ENCODE measurements at regions not wholly inside any gene's neighbourhood (a gene's known extent, or its start where the extent isn't known, plus 50 kb on each side); places are given as distances from the start of the nearest gene placed in this dataset.

- TF ChIP-seq CTCF (IDR thresholded peaks at IDR 0.05) (no peak), EZH2 (IDR thresholded peaks at IDR 0.05) (no peak), EZH2phosphoT487 (IDR thresholded peaks at IDR 0.05) (no peak)
These were observed 355.7 kb upstream of the MAGEB16 start for GRCh38 chrX:35442421-35442820.
